Heart right ventricle (tissue), 16 donors: ENCODE measurements at regions not wholly inside any gene's neighbourhood (a gene's known extent, or its start where the extent isn't known, plus 50 kb on each side); places are given as distances from the start of the nearest gene placed in this dataset.

Source experiments
- ATAC-seq, 8 donors: fragments of 200-7000 bp; cut with Tn5 transposase; one replicate each; pipeline ENCODE4 v1.9.1; 2020; ENCODE audit warnings: mild to moderate bottlenecking in 8 of 8, moderate library complexity in 8 of 8, moderate number of reproducible peaks in 1 of 8
- DNase-seq, 2 donors: peaks; one replicate each; pipeline ENCODE4 v3.0.0-alpha.2; 2020
- H3K27ac ChIP-seq, 10 donors: fragments of 200-600 bp; sonication (generic) in 2 of 10; one replicate each; pipeline versions ENCODE4 v1.5.0 to v1.8.0; 2020 to 2022; ENCODE audit warnings: mild to moderate bottlenecking in 3 of 10
- H3K27me3 ChIP-seq, 7 donors: fragments of 200-600 bp; one replicate each; pipeline ENCODE4 v1.8.0; 2021 to 2022; ENCODE audit warnings: mild to moderate bottlenecking in 2 of 7
- H3K36me3 ChIP-seq, 9 donors: fragments of 200-600 bp; sonication (generic) in 1 of 9; one replicate each; pipeline versions ENCODE4 v1.5.0 to v1.8.0; 2020 to 2022; ENCODE audit warnings: mild to moderate bottlenecking in 2 of 9
- H3K4me1 ChIP-seq, 9 donors: fragments of 200-600 bp; sonication (generic) in 1 of 9; one replicate each; pipeline versions ENCODE4 v1.5.0 to v1.8.0; 2020 to 2022; ENCODE audit warnings: mild to moderate bottlenecking in 4 of 9
- H3K4me3 ChIP-seq, 10 donors: fragments of 200-600 bp; sonication (generic) in 2 of 10; one replicate each; pipeline versions ENCODE4 v1.5.0 to v1.8.0; 2020 to 2022; ENCODE audit warnings: mild to moderate bottlenecking in 7 of 10, moderate library complexity in 2 of 10
- H3K9me3 ChIP-seq, 11 donors: fragments of 200-600 bp in 10 of 11; sonication (generic) in 2 of 11; one replicate each; pipeline versions ENCODE4 v1.5.0 to v1.8.0; 2013 to 2022; ENCODE audit warnings: mild to moderate bottlenecking in 2 of 11, control low read depth in 1 of 11, moderate library complexity in 1 of 11
- WGBS, 2 donors: extraction: QIAGEN DNeasy Blood & Tissue Kit; methylation state at CpG; one replicate each; pipeline ENCODE4 v1.1.7; 2013; ENCODE audit warnings: inconsistent platforms in 1 of 2; 5-methylcytosine and 5-hydroxymethylcytosine counted together
- intact Hi-C, 10 donors: fragments of 100-400 bp; cut with DNase I; formaldehyde crosslinking; loops; one replicate each; pipeline versions ENCODE4 v1.11.1 to v1.14.2; 2022
- TF ChIP-seq, protein P1 (sequence below), 9 donors: fragments of 200-600 bp; sonication (generic) in 2 of 9; IDR thresholded peaks; one replicate each; pipeline versions ENCODE4 v1.5.0 to v1.8.0; 2021 to 2022; ENCODE audit warnings: antibody characterized with exemption in 9 of 9, mild to moderate bottlenecking in 5 of 9, moderate library complexity in 1 of 9
- donor health status: Arrhythmogenic right ventricular cardiomyopathy.
- donor health status: ischemic (EF 13 %, LVEDD 7.1; RV severe dilation, severe dysfunction).
- donor health status: healthy with polysubstance abuse.
- donor health status: DM: no; HTN: yes; CAD: no.
- donor health status: DM: no; HTN: no; CAD: no.
- donor health status: ischemic (EF 25% LVEDD 6.9; RV normal size, moderate dysfunction).
- donor health status: ischemic (EF 25% LVEDD 5.7; RV mildly dilated, moderate dysfunction).
- donor health status: healthy.
- donor health status: DM: yes; HTN: yes; CAD: no.
- donor health status: Ischemic cardiomyopathy.
- donor health status: ischemic (EF 35%, LVEDD 5.7; RV mildly dilated, moderate dysfunction).
- donor health status: nonischemic (EF 11% LVEDD 7.7; RV severe dilation, severe dysfunction).
- donor health status: DM: yes; HTN: yes; CAD: no.
- donor health status: PGD.
- donor health status: ischemic (EF 29% LVEDD 5.4; RV normal size, mild dysfunction).
- donor health status: nonischemic (EF 23%, LVEDD 6.1; RV moderate dilation, normal function).

DNA sequence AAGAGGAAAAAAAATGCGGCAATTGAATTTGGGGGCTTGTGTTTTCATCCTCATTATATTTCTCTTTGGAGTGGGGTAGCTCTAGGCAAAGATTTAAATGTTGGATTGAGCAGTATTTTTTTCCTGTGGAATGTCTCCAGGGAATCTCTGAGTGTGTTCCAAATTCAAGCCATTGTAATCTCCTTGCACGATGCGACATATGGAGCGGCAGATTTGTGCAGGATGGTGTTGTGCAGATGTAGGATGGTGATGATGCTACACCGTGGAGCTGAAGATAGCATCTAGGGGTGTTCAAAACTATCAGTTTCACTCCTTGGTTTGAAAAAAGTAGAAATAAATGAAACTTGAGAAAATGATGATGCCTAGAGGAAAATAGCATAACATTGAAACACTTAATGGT, 777.5 kb upstream of the EPHA7 start:
- intact Hi-C loops: no loop called here
- ATAC-seq: no peak
- Histone ChIP-seq H3K4me1 (no peaks in the 10 kb centered on the region), H3K9me3 (peaks cover 0 to 3% (median 0%) of the 10 kb centered on the region in 11 donors), H3K27ac (no peak overlapping the region), H3K27me3 (no peaks in the 10 kb centered on the region), H3K4me3 (no peak overlapping the region), H3K36me3 (no peaks in the 10 kb centered on the region)
- DNase-seq: no peak
- TF ChIP-seq, protein P1, sequence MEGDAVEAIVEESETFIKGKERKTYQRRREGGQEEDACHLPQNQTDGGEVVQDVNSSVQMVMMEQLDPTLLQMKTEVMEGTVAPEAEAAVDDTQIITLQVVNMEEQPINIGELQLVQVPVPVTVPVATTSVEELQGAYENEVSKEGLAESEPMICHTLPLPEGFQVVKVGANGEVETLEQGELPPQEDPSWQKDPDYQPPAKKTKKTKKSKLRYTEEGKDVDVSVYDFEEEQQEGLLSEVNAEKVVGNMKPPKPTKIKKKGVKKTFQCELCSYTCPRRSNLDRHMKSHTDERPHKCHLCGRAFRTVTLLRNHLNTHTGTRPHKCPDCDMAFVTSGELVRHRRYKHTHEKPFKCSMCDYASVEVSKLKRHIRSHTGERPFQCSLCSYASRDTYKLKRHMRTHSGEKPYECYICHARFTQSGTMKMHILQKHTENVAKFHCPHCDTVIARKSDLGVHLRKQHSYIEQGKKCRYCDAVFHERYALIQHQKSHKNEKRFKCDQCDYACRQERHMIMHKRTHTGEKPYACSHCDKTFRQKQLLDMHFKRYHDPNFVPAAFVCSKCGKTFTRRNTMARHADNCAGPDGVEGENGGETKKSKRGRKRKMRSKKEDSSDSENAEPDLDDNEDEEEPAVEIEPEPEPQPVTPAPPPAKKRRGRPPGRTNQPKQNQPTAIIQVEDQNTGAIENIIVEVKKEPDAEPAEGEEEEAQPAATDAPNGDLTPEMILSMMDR (IDR thresholded peaks at IDR 0.05): no peak
- WGBS, 2 donors: 67 to 74% methylated on average over 5 of the region's 5 CpGs

DNA sequence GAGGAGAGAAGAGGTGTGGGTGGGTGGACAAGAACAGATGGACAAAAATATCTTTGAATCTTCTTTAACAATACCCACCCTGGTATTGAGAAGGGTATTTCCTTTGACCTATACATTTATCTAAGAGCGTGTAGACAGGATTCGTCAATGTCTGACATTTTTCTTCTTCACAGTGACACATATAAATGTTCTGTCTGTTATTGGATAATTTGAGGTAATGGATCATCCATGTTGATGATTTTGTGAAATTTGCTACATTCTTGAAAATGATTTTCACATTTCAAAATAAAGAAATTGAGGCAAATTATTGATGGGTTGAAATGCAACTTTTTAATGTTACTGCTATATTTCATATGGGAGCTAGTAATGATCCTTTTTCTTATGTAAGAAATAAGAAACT, 770.7 kb upstream of the EPHA7 start:
- intact Hi-C loops: no loop called here
- TF ChIP-seq, protein P1 (IDR thresholded peaks at IDR 0.05): no peak
- WGBS, 2 donors: 84 to 89% methylated on average over 2 of the region's 2 CpGs
- ATAC-seq: no peak
- H3K4me3 ChIP-seq: no peak overlapping the region
- no peaks in the 10 kb centered on the region for H3K27me3 ChIP-seq
- H3K27ac ChIP-seq: no peak overlapping the region
- no peaks in the 10 kb centered on the region for H3K36me3 ChIP-seq
- no peaks in the 10 kb centered on the region for H3K4me1 ChIP-seq
- no peak for DNase-seq
- peaks cover 0 to 14% (median 0%) of the 10 kb centered on the region in 11 donors for H3K9me3 ChIP-seq

DNA sequence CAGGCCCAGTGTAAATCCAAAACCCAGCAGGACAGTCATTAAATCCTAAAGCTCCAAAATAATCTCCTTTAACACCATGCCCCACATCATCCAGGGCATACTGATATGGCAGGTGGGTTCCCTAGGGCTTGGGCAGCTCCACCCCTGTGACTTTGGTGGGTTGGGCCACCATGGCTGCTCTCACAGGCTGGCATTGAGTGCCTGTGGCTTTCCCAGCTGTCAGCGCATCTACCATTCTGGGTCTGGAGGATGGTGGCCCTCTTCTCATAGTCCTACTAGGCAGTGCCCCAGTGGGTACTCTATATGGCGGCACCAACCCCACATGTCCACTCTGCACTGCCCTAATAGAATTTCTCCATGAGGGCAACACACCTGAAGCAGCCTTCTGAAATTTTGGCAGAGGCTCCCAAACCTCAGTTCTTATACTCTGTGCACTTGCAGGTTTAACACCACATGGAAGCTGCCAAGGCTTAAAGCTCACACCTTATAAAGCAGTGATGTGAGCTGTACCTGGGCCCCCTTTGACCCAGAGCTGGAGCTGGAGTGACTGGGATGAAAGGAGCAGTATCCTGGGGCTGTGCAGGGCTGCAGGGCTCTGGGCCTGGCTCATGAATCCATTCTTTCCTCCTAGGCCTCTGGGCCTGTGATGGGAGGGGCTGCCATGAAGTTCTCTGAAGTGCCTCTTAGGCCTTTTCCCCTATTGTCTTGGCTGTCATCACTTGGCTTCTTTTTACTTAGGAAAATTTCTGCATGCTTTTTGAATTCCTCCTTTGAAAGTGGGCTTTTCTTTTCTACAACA, 765.5 kb upstream of the EPHA7 start:
- Histone ChIP-seq H3K36me3 (no peaks in the 10 kb centered on the region), H3K4me3 (no peak overlapping the region), H3K9me3 (peaks cover 0 to 21% (median 0%) of the 10 kb centered on the region in 11 donors), H3K27ac (no peak overlapping the region), H3K27me3 (no peaks in the 10 kb centered on the region), H3K4me1 (no peaks in the 10 kb centered on the region)
- 90 to 93% methylated on average over 2 of the region's 2 CpGs for WGBS, 2 donors
- no peak for ATAC-seq
- TF ChIP-seq, protein P1 (IDR thresholded peaks at IDR 0.05): no peak
- intact Hi-C loops: no loop called here
- no peak for DNase-seq

DNA sequence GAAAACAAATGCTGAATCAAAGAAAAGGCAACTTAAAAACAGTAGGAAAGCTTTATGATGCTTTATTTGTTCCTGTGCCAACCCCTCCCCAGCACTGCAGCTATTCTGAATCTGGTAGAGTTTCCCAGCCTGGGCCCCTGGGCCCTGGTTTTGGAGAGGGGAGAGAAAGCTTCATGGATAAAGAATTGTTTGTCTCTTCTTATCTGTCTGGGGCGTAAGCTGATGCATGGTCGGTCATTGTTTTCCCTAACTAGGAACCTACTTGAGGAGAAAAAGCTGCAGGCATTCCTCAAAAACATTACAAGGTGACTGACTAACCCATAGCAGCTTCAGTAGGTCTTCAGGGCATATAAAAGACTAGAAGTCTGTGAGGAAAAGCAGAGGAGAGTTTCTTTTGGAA, 758.1 kb upstream of the EPHA7 start:
- H3K4me1 ChIP-seq: no peaks in the 10 kb centered on the region
- intact Hi-C loops: no loop called here
- H3K27me3 ChIP-seq: no peaks in the 10 kb centered on the region
- WGBS, 2 donors: 22 to 31% methylated on average over 2 of the region's 2 CpGs
- TF ChIP-seq, protein P1 (IDR thresholded peaks at IDR 0.05): no peak
- H3K4me3 ChIP-seq: no peak overlapping the region
- DNase-seq: no peak
- no peaks in the 10 kb centered on the region for H3K36me3 ChIP-seq
- no peak for ATAC-seq
- H3K9me3 ChIP-seq: peaks cover 0 to 10% (median 0%) of the 10 kb centered on the region in 11 donors
- no peak overlapping the region for H3K27ac ChIP-seq
